H1 (cell line): ENCODE measurements at regions not wholly inside any gene's neighbourhood (a gene's known extent, or its start where the extent isn't known, plus 50 kb on each side); places are given as distances from the start of the nearest gene placed in this dataset.

Source experiments
- BACH1 ChIP-seq: IDR thresholded peaks from 2 replicates; pipeline ENCODE4 v1.6.1; 2012; ENCODE audit warnings: low read length, improper control_type of control experiment
- CBX5 ChIP-seq: fragments of 300-800, 300-1000 bp; sonication (generic); IDR thresholded peaks from 2 replicates; pipeline ENCODE4 v1.7.1; 2016; ENCODE audit warnings: antibody characterized with exemption, low read length, low read depth
- GTF2F1 ChIP-seq: IDR thresholded peaks from 2 replicates; pipeline ENCODE4 v1.6.1; 2012; ENCODE audit warnings: low read depth, low read length, improper control_type of control experiment, borderline replicate concordance
- TF ChIP-seq, protein P1 (sequence below): IDR thresholded peaks from 2 replicates; pipeline ENCODE4 v1.6.1; 2012; ENCODE audit warnings: inconsistent platforms
- TF ChIP-seq, protein P2 (sequence below), 3 experiments: IDR thresholded peaks; 1 replicate in 2 of 3; 2 replicates in 1 of 3; pipeline versions ENCODE4 v1.5.1 to v1.6.1; 2011; ENCODE audit warnings: low read length in 3 of 3, mild to moderate bottlenecking in 3 of 3, inconsistent platforms in 2 of 3, low read depth in 1 of 3, moderate library complexity in 1 of 3; ENCODE audit not compliant: insufficient read depth in 1 of 3; ENCODE audit errors: control extremely low read depth in 1 of 3

DNA sequence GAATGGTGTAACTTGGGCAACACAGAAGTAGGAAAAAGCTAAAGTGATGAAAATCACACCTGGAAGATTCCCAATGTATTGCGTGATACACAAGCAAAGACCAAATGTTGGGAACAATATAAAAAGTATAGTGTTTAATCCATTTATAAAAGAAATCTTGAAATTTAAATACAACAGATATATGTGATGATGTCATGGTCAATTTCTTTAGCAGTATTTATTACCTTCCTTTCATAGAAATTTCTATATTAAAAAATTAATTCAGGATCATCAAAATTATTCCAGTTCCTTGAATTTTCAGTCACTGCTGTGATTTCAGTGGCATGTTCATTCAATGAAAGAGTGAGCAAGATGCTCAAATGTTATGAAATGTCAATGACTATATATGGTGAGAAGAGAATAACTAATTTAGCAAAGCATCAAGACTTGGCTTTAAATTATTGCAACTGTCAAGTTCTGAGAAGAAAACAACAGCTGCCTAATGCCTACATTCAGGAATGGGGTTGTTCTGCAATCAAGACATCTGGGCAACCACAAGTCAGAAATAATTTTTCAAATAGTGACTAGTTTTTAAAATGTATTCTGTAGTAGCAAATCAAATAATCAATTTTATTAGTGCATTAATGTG, 308.8 kb downstream of the SEMA3D start (continued):
- TF ChIP-seq, protein P1, sequence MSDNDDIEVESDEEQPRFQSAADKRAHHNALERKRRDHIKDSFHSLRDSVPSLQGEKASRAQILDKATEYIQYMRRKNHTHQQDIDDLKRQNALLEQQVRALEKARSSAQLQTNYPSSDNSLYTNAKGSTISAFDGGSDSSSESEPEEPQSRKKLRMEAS: no peak
- no peak for TF ChIP-seq CBX5
- TF ChIP-seq GTF2F1: no peak
- TF ChIP-seq, protein P2, sequence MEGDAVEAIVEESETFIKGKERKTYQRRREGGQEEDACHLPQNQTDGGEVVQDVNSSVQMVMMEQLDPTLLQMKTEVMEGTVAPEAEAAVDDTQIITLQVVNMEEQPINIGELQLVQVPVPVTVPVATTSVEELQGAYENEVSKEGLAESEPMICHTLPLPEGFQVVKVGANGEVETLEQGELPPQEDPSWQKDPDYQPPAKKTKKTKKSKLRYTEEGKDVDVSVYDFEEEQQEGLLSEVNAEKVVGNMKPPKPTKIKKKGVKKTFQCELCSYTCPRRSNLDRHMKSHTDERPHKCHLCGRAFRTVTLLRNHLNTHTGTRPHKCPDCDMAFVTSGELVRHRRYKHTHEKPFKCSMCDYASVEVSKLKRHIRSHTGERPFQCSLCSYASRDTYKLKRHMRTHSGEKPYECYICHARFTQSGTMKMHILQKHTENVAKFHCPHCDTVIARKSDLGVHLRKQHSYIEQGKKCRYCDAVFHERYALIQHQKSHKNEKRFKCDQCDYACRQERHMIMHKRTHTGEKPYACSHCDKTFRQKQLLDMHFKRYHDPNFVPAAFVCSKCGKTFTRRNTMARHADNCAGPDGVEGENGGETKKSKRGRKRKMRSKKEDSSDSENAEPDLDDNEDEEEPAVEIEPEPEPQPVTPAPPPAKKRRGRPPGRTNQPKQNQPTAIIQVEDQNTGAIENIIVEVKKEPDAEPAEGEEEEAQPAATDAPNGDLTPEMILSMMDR (IDR thresholded peaks at IDR 0.05; ENCODE audit: control extremely low read depth in 1 of 3, insufficient read depth in 1 of 3, low read depth in 1 of 3, low read length in 3 of 3): no peak
- TF ChIP-seq BACH1: no peak
